ENCODE measurements at regions not wholly inside any gene's neighbourhood (a gene's known extent, or its start where the extent isn't known, plus 50 kb on each side); places are given as distances from the start of the nearest gene placed in this dataset.

- DNase-seq (ENCODE audit: low read depth in 2 of 2), result no peak
Measured at GRCh38 chr15:97783240-97783639, 177.3 kb upstream of the ARRDC4 start.

- DNase-seq (ENCODE audit: low read depth in 2 of 2), result no peak
Measured at GRCh38 chr15:97786741-97787140, 173.8 kb upstream of the ARRDC4 start.

GRCh38 chr15:97790180-97790579, 170.3 kb upstream of the ARRDC4 start:
- DNase-seq (ENCODE audit: low read depth in 2 of 2), result no peak

GRCh38 chr15:97791824-97792792, 168.4 kb upstream of the ARRDC4 start:
- DNase-seq (ENCODE audit: low read depth in 2 of 2), result no peak

- DNase-seq (ENCODE audit: low read depth in 2 of 2), result no peak
Measured at GRCh38 chr15:97804950-97805349, 155.6 kb upstream of the ARRDC4 start.

GRCh38 chr15:97806766-97807165, 153.7 kb upstream of the ARRDC4 start:
- DNase-seq (ENCODE audit: low read depth in 2 of 2), result no peak

GRCh38 chr15:97815835-97816234, 144.7 kb upstream of the ARRDC4 start:
- DNase-seq (ENCODE audit: low read depth in 2 of 2), result no peak

- DNase-seq (ENCODE audit: low read depth in 2 of 2), result no peak
Measured at GRCh38 chr15:97817276-97817890, 143.1 kb upstream of the ARRDC4 start.

- DNase-seq (ENCODE audit: low read depth in 2 of 2), result no peak
Measured at GRCh38 chr15:97836003-97836402, 124.5 kb upstream of the ARRDC4 start.

- no peak for DNase-seq (ENCODE audit: low read depth in 2 of 2)
Measured at GRCh38 chr15:97837896-97838295, 122.6 kb upstream of the ARRDC4 start.

- no peak for DNase-seq (ENCODE audit: low read depth in 2 of 2)
Measured at GRCh38 chr15:97838606-97839210, 121.8 kb upstream of the ARRDC4 start.

- no peak for DNase-seq (ENCODE audit: low read depth in 2 of 2)
Measured at GRCh38 chr15:97840501-97840900, 120.0 kb upstream of the ARRDC4 start.

GRCh38 chr15:97841558-97841957, 118.9 kb upstream of the ARRDC4 start:
- no peak for DNase-seq (ENCODE audit: low read depth in 2 of 2)

- DNase-seq (ENCODE audit: low read depth in 2 of 2), result no peak
Measured at GRCh38 chr15:97849183-97849582, 111.3 kb upstream of the ARRDC4 start.

GRCh38 chr15:97858296-97858695, 102.2 kb upstream of the ARRDC4 start:
- DNase-seq (ENCODE audit: low read depth in 2 of 2), result no peak

- no peak for DNase-seq (ENCODE audit: low read depth in 2 of 2)
Measured at GRCh38 chr15:97861529-97862260, 98.8 kb upstream of the ARRDC4 start.

GRCh38 chr15:97866959-97867358, 93.5 kb upstream of the ARRDC4 start:
- no peak for DNase-seq (ENCODE audit: low read depth in 2 of 2)

GRCh38 chr15:97867870-97868269, 92.6 kb upstream of the ARRDC4 start:
- no peak for DNase-seq (ENCODE audit: low read depth in 2 of 2)

- no peak for DNase-seq (ENCODE audit: low read depth in 2 of 2)
Measured at GRCh38 chr15:97868981-97869380, 91.5 kb upstream of the ARRDC4 start.

GRCh38 chr15:97870771-97871170, 89.7 kb upstream of the ARRDC4 start:
- DNase-seq (ENCODE audit: low read depth in 2 of 2), result no peak

GRCh38 chr15:97874139-97874538, 86.4 kb upstream of the ARRDC4 start:
- DNase-seq (ENCODE audit: low read depth in 2 of 2), result no peak

GRCh38 chr15:97875025-97875512, 85.4 kb upstream of the ARRDC4 start:
- no peak for DNase-seq (ENCODE audit: low read depth in 2 of 2)

Data from stimulated activated CD8-positive, alpha-beta memory T cell treated with anti-CD3 and anti-CD28 coated beads, Interleukin-2, amount 100 ng/mL, for 48 hours (primary cell).